ENCODE measurements at regions not wholly inside any gene's neighbourhood (a gene's known extent, or its start where the extent isn't known, plus 50 kb on each side); places are given as distances from the start of the nearest gene placed in this dataset.

DNA sequence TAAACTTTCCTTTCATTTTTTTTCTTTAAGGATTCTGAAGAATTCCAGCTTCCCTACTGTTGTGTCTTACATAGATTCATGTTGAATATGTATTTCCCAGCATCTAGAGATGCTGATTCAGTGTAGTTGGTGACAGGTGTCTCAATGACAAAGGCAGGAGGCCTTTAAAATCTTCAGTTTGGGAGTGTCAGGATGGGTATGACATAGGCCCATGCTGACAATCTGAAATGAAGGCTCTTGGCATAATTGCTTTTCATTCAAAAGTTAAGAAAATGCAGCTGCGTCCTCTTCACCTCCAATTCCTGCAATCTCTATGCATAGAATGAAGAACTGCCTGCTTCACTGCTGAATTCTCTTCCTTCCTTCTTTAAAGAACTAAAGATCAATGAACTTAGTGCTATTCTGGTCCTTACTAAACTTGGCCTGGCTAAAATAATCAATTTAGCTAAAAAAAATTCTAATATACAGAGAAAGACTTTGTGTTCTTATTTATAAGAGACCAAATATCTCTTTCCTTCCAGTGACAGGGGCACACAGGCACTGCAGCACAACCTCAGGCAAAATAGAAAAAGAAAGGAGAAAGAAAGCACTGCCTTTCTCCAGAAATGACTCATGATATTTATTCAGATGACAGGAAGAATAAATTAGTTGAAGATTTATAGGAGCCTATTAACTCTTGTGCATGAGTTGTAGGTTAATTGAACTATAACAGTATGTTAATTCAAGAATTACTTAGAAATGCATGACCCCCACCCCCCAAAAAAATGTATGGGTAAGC is 152.6 kb upstream of the GBE1 start:
- TF ChIP-seq SUZ12 (IDR thresholded peaks at IDR 0.05) (no peak), FOXK2 (IDR thresholded peaks at IDR 0.05) (no peak), FOXA1 (IDR thresholded peaks at IDR 0.05) (no peak)

Data from HEK293T (cell line).